Endothelial cell (in vitro differentiated cells): ENCODE measurements at regions not wholly inside any gene's neighbourhood (a gene's known extent, or its start where the extent isn't known, plus 50 kb on each side); places are given as distances from the start of the nearest gene placed in this dataset.

ENCODE experiments used
- DNase-seq: peaks from one replicate; pipeline ENCODE4 v3.0.0; 2021; ENCODE audit warnings: low spot score
- H3K27ac Mint-ChIP-seq: one replicate; pipeline ENCODE4 v1.8.0; 2021; ENCODE audit warnings: mixed read lengths, inconsistent platforms; ENCODE audit not compliant: unreplicated experiment
- H3K27me3 Mint-ChIP-seq: one replicate; pipeline ENCODE4 v1.8.0; 2021; ENCODE audit warnings: mild to moderate bottlenecking, moderate library complexity, mixed read lengths, inconsistent platforms; ENCODE audit not compliant: unreplicated experiment
- H3K36me3 Mint-ChIP-seq: one replicate; pipeline ENCODE4 v1.8.0; 2021; ENCODE audit warnings: mild to moderate bottlenecking, low read depth, mixed read lengths, inconsistent platforms; ENCODE audit not compliant: unreplicated experiment
- H3K4me1 Mint-ChIP-seq: one replicate; pipeline ENCODE4 v1.8.0; 2021; ENCODE audit warnings: mild to moderate bottlenecking, mixed read lengths, inconsistent platforms; ENCODE audit not compliant: unreplicated experiment
- H3K4me3 Mint-ChIP-seq: one replicate; pipeline ENCODE4 v1.8.0; 2021; ENCODE audit warnings: mild to moderate bottlenecking, mixed read lengths, inconsistent platforms; ENCODE audit not compliant: unreplicated experiment
- H3K9me3 Mint-ChIP-seq: one replicate; pipeline ENCODE4 v1.8.0; 2021; ENCODE audit warnings: mixed read lengths, inconsistent platforms; ENCODE audit not compliant: unreplicated experiment
- CTCF ChIP-seq: fragments of 200-600 bp; sonication (generic); IDR thresholded peaks from one replicate; pipeline ENCODE4 v1.5.0; 2021; ENCODE audit warnings: antibody characterized with exemption; ENCODE audit not compliant: unreplicated experiment

- H3K27ac Mint-ChIP-seq, result no peak overlapping the region
- H3K27me3 Mint-ChIP-seq, result no peaks in the 10 kb centered on the region
- no peaks in the 10 kb centered on the region for H3K36me3 Mint-ChIP-seq
- H3K4me3 Mint-ChIP-seq, result no peak overlapping the region
- no peaks in the 10 kb centered on the region for H3K9me3 Mint-ChIP-seq
- no peak for TF ChIP-seq CTCF
- DNase-seq, result no peak
- peaks cover 39% of the 10 kb centered on the region for H3K4me1 Mint-ChIP-seq
Measured at GRCh38 chr5:96327722-96328121, 105.3 kb downstream of the PCSK1 start.

DNA sequence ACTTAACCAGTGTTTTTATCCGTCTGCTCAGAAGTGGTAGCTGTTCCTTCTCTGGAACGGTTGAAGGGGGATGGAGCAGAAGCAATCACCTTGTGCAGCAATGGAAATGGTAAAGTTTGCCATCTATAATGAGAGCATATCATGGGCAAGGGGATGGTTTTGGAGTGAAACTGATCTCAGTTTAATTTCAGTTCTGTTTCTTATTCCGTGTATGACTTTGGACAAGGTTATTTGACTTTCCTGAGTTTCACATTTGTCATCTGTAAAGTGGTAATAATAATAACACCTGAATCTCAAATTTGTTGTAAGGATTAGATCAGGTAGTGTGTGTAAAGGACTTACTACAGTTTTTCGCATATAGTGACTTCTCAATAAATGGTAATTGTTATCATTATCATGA lies 106.1 kb downstream of the PCSK1 start:
- Mint-ChIP-seq H3K36me3 (no peaks in the 10 kb centered on the region), H3K9me3 (no peaks in the 10 kb centered on the region), H3K4me3 (no peak overlapping the region), H3K4me1 (peaks cover 39% of the 10 kb centered on the region), H3K27ac (no peak overlapping the region), H3K27me3 (no peaks in the 10 kb centered on the region)
- no peak for DNase-seq
- TF ChIP-seq CTCF, result no peak

GRCh38 chr5:96324708-96325107 lies 108.3 kb downstream of the PCSK1 start:
- Mint-ChIP-seq H3K27me3 (no peaks in the 10 kb centered on the region), H3K4me3 (no peak overlapping the region), H3K4me1 (peaks cover 26% of the 10 kb centered on the region), H3K9me3 (no peaks in the 10 kb centered on the region), H3K27ac (no peak overlapping the region), H3K36me3 (no peaks in the 10 kb centered on the region)
- no peak for DNase-seq
- no peak for TF ChIP-seq CTCF

- H3K4me3 Mint-ChIP-seq, result no peak overlapping the region
- no peak for DNase-seq
- no peaks in the 10 kb centered on the region for H3K9me3 Mint-ChIP-seq
- no peaks in the 10 kb centered on the region for H3K36me3 Mint-ChIP-seq
- no peak for TF ChIP-seq CTCF
- peaks cover 12% of the 10 kb centered on the region for H3K4me1 Mint-ChIP-seq
- no peaks in the 10 kb centered on the region for H3K27me3 Mint-ChIP-seq
- H3K27ac Mint-ChIP-seq, result no peak overlapping the region
Measured at GRCh38 chr5:96322865-96323264, 110.2 kb downstream of the PCSK1 start.

DNA sequence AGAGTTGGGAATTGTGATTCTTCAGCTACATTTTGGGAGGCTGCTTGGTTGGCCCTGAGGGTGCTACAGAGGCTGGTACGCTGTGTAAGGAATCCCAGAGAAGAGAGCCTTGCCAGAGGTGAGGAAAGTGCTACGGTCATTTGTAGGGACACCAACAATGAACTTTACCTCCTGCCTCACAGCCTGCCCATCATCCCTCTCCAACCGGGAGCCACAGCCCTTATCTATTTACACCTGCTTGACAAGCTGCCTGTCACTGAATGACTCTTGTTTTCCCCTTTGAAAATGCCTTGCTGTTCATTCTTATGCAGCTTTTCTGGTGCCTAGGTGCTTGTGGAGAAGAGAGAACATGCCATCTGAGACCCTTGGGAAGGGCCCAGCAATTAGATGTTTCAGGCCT lies 110.8 kb downstream of the PCSK1 start:
- no peaks in the 10 kb centered on the region for H3K36me3 Mint-ChIP-seq
- no peaks in the 10 kb centered on the region for H3K27me3 Mint-ChIP-seq
- DNase-seq, result no peak
- peaks cover 10% of the 10 kb centered on the region for H3K4me1 Mint-ChIP-seq
- no peak overlapping the region for H3K27ac Mint-ChIP-seq
- no peak for TF ChIP-seq CTCF
- H3K4me3 Mint-ChIP-seq, result no peak overlapping the region
- no peaks in the 10 kb centered on the region for H3K9me3 Mint-ChIP-seq
